Lung (tissue), 11 donors: ENCODE measurements at regions not wholly inside any gene's neighbourhood (a gene's known extent, or its start where the extent isn't known, plus 50 kb on each side); places are given as distances from the start of the nearest gene placed in this dataset.

Experiments
- ATAC-seq: fragments of 200-7000 bp; cut with Tn5 transposase; one replicate; pipeline ENCODE4 v1.9.1; 2020; ENCODE audit warnings: moderate number of reproducible peaks; ENCODE audit not compliant: insufficient read depth, low FRiP score
- DNase-seq, 3 donors: peaks; one replicate each; pipeline ENCODE4 v3.0.0-alpha.2; 2013 to 2017
- H3K27ac ChIP-seq, 2 donors: one replicate each; pipeline ENCODE4 v1.5.1; 2013; ENCODE audit warnings: mild to moderate bottlenecking in 2 of 2, moderate library complexity in 2 of 2, control low read depth in 1 of 2, inconsistent platforms in 1 of 2, low read depth in 1 of 2, low read length in 1 of 2
- H3K27me3 ChIP-seq, 3 donors: one replicate each; pipeline ENCODE4 v1.5.1; 2013; ENCODE audit warnings: low read length in 2 of 3; ENCODE audit not compliant: control insufficient read depth in 3 of 3, insufficient read depth in 3 of 3
- H3K36me3 ChIP-seq, 4 donors: one replicate each; pipeline ENCODE4 v1.5.1; 2013; ENCODE audit warnings: low read length in 4 of 4, mild to moderate bottlenecking in 1 of 4, moderate library complexity in 1 of 4; ENCODE audit not compliant: control insufficient read depth in 4 of 4, insufficient read depth in 4 of 4
- H3K4me1 ChIP-seq, 5 donors: one replicate each; pipeline ENCODE4 v1.5.1; 2013; ENCODE audit warnings: low read length in 5 of 5, mild to moderate bottlenecking in 2 of 5, moderate library complexity in 1 of 5; ENCODE audit not compliant: control insufficient read depth in 5 of 5, insufficient read depth in 5 of 5
- H3K4me3 ChIP-seq: one replicate; pipeline ENCODE4 v1.5.1; 2013; ENCODE audit warnings: mild to moderate bottlenecking, control low read depth, moderate library complexity
- H3K9ac ChIP-seq, 2 donors: one replicate each; pipeline ENCODE4 v1.5.1; 2013; ENCODE audit warnings: low read length in 2 of 2, control low read depth in 1 of 2; ENCODE audit not compliant: insufficient read depth in 1 of 2
- H3K9me3 ChIP-seq, 4 donors: one replicate each; pipeline ENCODE4 v1.5.1; 2013; ENCODE audit warnings: low read length in 3 of 4, mild to moderate bottlenecking in 1 of 4, moderate library complexity in 1 of 4; ENCODE audit not compliant: control insufficient read depth in 4 of 4, insufficient read depth in 3 of 4
- WGBS, 2 donors: extraction: QIAGEN DNeasy Blood & Tissue Kit; methylation state at CpG; one replicate each; pipeline ENCODE4 v1.1.7; 2013; 5-methylcytosine and 5-hydroxymethylcytosine counted together
- TF ChIP-seq, protein P1 (sequence below): IDR thresholded peaks from 2 replicates; pipeline ENCODE4 v1.5.1; 2012; ENCODE audit warnings: mild to moderate bottlenecking; ENCODE audit errors: control extremely low read depth, extremely low read depth
- donor health status: control.
- donor health status: control.
- donor health status: Bipolar disorder and iron deficiency.
- donor health status: healthy.
- donor health status: DM: yes; HTN: yes; CAD: no.

- H3K4me3 ChIP-seq, result no peak overlapping the region
- no peaks in the 10 kb centered on the region for H3K36me3 ChIP-seq
- H3K9ac ChIP-seq, result no peak overlapping the region
- H3K27me3 ChIP-seq, result no peaks in the 10 kb centered on the region
- 71 to 85% methylated on average over 3 of the region's 3 CpGs for WGBS, 2 donors
- no peak overlapping the region for H3K27ac ChIP-seq
- H3K9me3 ChIP-seq, result peaks cover 0 to 3% (median 1%) of the 10 kb centered on the region in 4 donors
- no peak for DNase-seq
- ATAC-seq, result no peak
- H3K4me1 ChIP-seq, result no peaks in the 10 kb centered on the region
- TF ChIP-seq, protein P1, sequence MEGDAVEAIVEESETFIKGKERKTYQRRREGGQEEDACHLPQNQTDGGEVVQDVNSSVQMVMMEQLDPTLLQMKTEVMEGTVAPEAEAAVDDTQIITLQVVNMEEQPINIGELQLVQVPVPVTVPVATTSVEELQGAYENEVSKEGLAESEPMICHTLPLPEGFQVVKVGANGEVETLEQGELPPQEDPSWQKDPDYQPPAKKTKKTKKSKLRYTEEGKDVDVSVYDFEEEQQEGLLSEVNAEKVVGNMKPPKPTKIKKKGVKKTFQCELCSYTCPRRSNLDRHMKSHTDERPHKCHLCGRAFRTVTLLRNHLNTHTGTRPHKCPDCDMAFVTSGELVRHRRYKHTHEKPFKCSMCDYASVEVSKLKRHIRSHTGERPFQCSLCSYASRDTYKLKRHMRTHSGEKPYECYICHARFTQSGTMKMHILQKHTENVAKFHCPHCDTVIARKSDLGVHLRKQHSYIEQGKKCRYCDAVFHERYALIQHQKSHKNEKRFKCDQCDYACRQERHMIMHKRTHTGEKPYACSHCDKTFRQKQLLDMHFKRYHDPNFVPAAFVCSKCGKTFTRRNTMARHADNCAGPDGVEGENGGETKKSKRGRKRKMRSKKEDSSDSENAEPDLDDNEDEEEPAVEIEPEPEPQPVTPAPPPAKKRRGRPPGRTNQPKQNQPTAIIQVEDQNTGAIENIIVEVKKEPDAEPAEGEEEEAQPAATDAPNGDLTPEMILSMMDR, result no peak
Observed at GRCh38 chr10:81081887-81082620, 544.4 kb downstream of the SH2D4B start.

GRCh38 chr10:81082621-81083376 lies 545.1 kb downstream of the SH2D4B start:
- no peaks in the 10 kb centered on the region for H3K36me3 ChIP-seq
- no peak overlapping the region for H3K27ac ChIP-seq
- DNase-seq (no peak), ATAC-seq (no peak)
- 77 to 79% methylated on average over 5 of the region's 5 CpGs for WGBS, 2 donors
- peaks cover 0 to 3% (median 1%) of the 10 kb centered on the region in 4 donors for H3K9me3 ChIP-seq
- H3K4me3 ChIP-seq, result no peak overlapping the region
- TF ChIP-seq, protein P1, result no peak
- H3K4me1 ChIP-seq, result no peaks in the 10 kb centered on the region
- no peak overlapping the region for H3K9ac ChIP-seq
- H3K27me3 ChIP-seq, result no peaks in the 10 kb centered on the region

GRCh38 chr10:81093056-81093455 lies 555.4 kb downstream of the SH2D4B start:
- H3K4me3 ChIP-seq, result no peak overlapping the region
- peaks cover 0 to 8% (median 2%) of the 10 kb centered on the region in 4 donors for H3K9me3 ChIP-seq
- no peak for DNase-seq
- H3K4me1 ChIP-seq, result no peaks in the 10 kb centered on the region
- no peak for ATAC-seq
- no peaks in the 10 kb centered on the region for H3K36me3 ChIP-seq
- TF ChIP-seq, protein P1, result no peak
- no peaks in the 10 kb centered on the region for H3K27me3 ChIP-seq
- 88 to 91% methylated on average over 6 of the region's 6 CpGs for WGBS, 2 donors
- H3K9ac ChIP-seq, result no peak overlapping the region
- no peak overlapping the region for H3K27ac ChIP-seq
